ELF-1 (cell line): ENCODE measurements at regions not wholly inside any gene's neighbourhood (a gene's known extent, or its start where the extent isn't known, plus 50 kb on each side); places are given as distances from the start of the nearest gene placed in this dataset.

Experiments used
- DNase-seq: peaks from one replicate; pipeline ENCODE4 v3.0.0-alpha.2; 2016; ENCODE audit warnings: low read depth, low spot score

DNA sequence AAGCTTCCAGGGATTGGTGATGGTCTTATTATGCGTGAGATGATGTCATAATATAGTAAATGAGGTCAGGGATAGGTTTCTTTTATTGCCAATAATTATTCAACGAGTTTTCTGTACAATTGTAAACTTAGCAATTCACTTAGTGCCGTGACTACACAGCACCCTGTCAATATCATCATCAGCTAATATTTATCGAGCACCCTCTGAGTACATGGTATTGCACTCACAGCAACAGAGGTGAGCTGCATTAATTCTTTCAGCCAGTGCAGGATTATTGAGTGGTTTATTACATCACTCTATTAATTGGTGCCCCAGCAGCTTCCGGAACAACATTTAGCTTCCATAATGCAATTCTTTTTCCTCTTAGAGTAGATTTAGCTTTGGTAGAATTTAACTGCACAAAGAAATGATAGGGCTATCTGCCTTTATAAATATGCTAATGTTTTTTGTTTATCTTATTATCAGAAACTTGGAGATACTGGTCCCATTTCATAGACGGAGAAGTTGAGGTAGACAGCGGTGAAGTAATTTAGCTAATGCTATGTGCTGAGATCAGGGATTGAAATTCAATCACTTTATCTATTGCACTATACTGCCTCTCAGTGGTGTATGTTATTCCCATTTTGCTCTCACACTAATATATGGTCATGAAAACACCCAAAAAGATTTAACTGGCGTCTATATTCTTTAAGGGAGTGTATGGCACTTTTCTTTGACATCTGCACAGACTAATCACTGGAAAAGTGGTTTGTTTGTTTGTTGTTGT is 726.1 kb upstream of the WWC1 start:
- no peak for DNase-seq

DNA sequence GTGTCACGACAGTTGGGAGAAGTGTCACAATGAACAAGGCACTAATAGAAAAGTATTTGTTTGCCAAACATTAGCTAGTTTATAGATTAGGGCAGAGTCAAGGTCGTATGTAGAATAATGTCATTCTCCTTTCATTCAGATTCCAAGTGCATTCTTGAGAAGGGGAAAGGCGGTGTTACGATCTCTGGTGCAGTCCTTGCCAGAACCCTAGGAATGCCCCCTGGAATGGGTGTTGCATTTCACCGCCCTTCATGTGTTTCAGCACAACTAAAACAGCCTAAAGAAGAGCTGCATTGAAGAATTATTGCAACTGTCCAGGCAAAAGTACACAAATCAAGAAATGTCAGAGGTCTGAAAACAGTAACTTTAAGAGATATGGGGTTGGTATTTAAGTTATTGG is 721.0 kb upstream of the WWC1 start:
- no peak for DNase-seq

DNA sequence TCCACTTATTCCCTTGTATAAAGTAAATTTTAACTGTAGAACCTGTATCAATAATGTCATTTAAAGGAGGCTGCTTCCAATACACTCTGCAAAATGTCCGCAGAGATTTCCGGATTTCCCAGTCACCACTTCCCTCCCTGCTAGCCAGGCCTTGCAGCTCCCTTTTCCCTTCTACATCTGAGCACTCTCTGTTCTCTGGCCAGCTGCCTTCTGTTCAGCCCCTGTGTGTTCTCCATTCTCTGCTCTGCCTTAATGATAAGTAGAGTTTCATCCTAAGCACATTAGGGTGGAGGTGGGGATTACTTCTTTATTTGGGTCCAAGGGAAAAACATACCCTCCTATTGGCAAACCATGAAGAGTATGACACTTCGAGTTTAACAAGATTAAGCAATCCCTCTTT is 719.6 kb upstream of the WWC1 start:
- no peak for DNase-seq

DNA sequence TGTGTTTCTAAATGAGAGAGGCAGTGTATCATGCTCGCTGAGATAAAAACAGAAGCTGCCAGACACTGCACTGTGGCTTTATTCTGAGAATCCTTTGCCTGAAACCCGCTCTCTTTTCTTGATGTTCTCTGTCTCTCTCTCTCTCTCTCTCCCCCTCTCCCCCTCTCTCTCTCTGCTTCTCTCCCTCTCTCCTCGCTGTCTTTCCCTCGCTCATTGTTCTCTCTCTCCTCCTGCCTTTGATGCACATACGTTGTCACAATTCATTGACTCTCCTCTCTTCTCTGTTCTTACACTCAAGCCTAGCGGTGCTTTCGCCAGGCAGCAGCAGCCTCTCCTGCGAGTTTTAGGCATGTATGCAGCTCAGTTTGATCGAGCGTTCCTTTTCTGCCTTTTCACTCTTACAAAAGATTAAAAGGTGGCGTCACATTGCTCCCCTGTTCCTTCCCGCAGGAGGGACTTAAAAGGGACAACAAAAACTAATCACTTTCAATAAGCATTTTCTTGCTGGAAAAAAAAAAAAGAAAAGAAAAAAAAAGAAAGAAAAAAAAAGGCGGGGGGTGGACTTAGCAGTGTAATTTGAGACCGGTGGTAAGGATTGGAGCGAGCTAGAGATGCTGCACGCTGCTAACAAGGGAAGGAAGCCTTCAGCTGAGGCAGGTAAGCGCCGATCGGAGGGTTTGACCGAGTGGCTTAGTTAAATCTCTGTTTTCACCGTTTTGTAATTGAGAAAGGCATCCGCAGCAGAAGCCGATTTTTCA is 717.9 kb upstream of the WWC1 start:
- DNase-seq, result peak; percentile 84

DNA sequence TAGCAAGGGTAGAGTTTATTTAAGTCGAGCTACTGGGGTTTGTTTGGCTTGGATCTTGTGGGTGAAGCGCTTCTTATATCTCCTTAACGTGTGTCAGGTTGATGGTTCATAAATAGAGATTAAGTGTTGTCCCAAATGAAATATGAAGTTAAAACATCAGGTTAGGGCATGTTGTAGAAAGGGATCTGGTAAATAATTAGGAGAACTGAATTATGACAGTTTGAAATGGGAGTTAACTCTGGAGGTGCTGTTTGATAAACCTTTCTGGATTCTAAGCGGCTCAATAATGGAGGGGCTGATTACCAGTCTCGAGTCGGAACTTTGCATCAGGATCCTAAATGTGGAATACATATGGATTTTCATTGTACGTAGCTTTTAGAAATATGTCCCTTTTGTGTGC is 717.0 kb upstream of the WWC1 start:
- DNase-seq, result no peak

DNA sequence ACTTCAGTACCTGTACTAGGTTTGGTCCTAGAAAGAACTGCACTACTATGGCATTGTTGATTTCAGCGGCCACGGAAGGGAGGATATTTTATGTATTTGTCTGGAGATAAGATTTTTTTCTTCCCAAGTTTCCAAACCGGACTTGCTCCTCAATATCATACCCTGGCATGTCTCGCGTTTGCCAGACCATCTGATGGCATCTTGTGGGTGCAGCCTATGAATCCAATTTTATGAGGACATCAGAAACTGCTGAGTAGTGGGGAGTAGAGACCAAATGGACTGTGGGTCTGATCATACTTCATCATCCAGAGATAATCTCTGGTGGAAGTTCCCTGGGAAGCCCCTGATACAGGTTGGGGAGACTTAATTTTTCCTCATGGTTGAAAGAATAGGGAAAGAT is 716.1 kb upstream of the WWC1 start:
- DNase-seq, result no peak

DNA sequence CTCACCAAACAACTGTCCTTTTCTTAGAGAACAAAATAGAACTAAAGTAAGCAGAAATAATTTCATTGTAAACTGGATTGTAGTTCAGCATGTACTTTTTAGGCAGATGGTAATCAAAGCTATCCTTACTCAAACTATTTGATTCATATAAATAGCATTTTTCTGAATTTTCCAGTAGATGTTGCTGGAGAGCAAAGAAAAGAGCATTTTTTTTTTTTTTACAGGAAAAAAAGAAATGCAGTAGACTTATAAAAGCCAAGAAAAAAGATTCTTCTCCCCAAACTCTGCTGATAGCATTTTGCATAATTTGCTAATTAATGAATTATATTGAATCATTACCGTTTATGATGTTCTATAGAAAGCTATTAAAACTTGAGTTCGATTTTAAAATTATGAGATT is 715.3 kb upstream of the WWC1 start:
- DNase-seq, result no peak

DNA sequence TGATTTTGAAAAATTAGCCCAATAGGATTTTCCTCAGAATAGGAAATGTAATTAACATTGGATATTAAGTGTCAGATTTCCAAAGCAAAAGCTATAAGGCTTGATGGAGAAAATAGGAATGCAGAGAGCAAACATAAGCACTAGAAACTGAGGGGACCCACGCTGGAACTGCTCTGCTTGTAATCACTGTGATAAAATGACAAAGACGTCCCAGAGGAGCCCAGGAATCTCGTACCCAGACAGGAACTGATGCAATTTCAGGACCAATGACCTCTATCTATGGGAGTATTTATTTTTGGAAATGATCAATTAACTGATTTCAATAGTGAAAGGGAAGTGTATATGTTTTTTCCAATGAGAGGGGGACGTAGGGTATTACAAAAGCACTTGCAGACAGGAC is 714.5 kb upstream of the WWC1 start:
- DNase-seq, result no peak

DNA sequence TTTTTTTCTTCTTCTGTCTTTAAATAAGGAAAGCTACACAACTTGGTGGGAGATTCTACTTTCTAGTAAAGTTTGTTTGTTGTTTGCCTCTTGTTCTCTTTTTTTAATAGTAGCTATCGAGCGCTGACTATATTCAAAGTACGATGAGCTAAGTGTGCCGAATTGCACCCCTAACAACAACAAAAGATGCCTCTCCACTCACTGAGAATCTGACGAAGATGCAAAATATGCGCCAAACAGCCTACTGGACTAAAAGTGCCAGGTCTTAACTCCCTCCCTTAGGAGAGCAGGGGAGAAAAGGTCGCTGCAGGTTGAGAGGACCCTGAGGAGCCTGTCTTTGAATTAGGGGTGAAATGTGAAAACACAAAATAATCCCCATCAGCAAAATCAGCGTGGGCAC is 713.8 kb upstream of the WWC1 start:
- DNase-seq, result no peak

DNA sequence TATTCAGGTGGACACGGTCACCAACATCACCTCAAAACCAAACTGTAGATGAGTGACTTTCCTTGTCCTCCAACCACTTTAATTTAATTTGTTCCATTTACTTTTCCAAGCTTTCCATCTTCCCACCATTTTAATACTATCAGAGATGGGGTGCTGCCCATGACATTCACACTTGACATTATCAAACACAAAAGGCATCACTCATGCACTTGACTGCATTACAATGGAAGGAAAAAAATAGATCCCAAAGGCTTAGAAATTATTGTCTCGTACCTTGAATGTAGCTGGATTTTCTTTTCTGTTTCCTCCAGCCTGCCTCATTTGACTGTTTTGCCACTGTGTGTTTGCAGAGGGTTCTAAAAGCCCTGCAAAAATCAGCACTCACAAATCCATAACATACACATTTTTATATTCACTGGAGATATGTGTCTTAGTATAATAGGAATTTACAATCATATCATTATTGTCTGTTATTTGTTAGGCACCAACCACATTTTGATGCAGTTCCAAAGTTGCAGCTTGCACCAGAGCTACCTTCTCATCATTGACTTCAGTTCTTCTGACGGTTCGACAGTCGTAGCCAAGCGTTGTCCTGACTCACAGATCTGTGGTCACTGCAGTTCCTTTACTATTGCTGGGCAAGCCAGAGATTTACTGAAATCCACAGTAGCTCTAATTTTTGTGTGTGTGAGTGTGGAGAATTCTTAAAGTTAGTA is 712.3 kb upstream of the WWC1 start:
- no peak for DNase-seq

DNA sequence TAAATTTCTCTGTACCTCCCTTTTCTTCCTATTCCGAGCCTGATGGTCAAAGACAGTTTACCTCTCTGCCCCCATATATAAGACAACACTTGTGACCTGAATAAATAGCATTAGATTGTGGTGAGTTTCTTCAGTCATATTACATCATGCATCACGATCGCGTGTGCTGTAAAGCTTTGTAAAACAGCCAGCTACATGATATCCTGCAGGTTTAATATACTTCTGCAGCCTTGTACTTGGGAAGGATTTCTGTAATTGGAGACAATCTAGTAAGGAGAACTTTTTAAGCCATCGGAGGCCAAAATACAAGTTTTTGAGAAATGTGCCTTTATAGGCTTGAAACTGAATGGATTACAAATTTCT is 711.8 kb upstream of the WWC1 start:
- no peak for DNase-seq

DNA sequence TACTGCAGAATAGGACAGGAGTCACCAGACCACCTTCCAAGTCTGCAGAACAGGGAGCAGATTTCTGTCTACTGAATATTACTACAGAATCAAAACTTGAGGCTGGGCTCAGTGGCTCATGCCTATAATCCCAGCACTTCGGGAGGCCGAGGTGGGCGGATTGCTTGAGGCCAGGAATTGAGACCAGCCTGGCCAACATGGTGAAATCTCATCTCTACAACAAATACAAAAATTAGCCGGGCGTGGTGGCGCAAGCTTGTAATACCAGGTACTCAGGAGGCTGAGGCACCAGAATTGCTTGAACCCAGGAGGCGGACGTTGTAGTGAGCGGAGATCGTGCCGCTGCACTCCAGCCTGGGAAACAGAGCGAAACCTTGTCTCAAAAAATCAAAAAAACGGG is 710.8 kb upstream of the WWC1 start:
- no peak for DNase-seq

DNA sequence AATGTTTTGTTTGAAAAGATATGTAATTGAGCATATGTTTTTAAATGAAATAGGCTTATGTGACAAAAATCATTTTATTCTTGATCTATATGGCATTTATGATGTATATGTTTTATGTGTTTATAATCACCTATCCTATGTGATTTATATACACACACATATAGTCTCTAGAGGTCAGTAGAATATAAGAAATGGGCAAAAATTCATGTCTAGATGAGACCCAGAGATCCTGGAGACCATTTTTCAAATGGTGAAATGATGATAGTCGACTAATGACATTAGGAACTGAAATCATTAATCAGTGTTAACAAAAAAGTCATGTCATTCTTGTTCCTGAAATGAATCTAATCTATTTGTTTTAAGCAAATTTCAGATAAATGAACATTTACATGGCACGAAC is 709.2 kb upstream of the WWC1 start:
- DNase-seq, result no peak

DNA sequence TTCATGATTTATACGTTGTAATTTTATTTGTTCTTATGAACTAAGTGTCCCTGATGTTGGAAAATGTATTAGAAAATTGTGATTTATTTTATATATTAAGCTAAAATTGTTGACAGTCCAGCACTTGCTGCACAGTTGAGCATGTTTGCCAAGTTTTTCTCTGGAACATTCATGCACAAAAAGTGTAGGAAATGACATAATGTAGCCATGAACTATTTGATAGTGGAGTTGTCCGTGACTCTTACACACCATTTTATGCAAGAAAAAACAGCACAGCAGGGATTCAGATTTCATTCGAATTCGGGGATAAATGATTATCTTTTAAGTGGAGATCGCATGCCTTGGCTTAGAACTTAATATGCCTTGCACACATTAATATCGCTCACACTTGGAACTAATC is 708.6 kb upstream of the WWC1 start:
- DNase-seq, result no peak

DNA sequence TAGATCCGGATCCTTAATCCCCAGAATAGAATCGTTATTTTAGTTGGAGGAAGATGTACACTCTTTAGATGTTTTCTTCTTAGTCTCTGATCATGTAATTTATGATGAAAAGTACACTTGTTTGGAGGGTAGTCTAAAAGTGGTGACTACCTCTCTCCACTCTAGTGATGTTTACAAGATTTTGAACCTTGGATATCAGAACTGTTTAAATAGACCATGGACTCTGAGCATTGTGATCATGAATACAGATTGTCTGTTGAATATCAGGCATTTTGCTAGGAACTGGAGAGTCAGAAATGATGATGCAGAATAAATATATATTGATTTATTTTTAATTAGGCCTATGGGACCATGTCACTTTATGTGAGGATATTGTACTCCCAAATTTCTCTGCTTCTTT is 706.3 kb upstream of the WWC1 start:
- no peak for DNase-seq

DNA sequence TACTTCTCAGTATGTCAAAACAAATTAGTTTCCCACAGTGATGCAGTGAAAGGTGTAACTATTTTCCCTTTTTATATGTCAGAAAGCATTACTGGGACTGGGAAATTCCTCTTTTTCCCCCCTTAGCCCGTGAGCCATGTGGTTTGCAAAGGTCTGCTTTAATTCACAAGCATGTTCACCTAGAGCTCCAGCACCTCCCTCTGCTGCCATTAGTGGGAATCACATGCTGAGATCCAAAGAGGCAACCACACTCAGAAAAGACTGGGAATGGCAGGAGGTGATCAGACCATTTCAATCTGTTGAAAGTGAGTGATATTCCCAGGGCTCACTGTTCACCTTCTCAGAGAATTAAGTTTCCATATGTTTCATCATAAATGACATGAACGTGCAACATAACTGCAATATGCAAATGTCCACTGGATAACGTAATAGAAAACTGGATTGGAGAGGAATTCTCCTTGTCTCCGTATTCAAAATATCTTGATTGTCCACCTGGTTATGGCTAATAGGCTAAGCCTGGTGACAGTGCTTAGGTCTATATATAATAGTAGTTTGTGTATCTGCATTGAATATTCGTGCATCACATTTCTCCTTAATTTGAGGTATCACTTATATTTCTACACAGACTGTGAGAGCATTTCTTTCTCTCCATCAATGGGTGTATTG is 703.5 kb upstream of the WWC1 start:
- peak; percentile 68 for DNase-seq

DNA sequence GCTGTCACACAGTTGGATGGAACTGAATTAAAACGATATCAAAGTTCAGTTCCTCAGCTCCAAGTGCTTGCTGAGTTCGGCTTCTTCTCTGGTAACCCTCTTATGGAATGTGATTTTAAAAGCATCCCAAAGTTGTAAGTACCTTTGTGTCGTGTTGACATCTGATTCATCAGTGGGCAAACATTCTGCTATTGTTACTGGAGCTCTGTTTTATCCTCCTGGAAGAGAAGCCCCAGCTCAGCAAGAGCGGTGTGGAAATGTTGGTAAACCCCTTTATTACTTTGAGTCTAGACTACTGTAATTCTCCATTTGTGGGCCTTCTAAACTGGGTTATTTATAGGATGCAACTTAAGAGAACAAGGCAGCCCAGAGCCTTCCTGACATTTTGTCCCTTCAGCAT is 699.3 kb upstream of the WWC1 start:
- DNase-seq, result no peak

DNA sequence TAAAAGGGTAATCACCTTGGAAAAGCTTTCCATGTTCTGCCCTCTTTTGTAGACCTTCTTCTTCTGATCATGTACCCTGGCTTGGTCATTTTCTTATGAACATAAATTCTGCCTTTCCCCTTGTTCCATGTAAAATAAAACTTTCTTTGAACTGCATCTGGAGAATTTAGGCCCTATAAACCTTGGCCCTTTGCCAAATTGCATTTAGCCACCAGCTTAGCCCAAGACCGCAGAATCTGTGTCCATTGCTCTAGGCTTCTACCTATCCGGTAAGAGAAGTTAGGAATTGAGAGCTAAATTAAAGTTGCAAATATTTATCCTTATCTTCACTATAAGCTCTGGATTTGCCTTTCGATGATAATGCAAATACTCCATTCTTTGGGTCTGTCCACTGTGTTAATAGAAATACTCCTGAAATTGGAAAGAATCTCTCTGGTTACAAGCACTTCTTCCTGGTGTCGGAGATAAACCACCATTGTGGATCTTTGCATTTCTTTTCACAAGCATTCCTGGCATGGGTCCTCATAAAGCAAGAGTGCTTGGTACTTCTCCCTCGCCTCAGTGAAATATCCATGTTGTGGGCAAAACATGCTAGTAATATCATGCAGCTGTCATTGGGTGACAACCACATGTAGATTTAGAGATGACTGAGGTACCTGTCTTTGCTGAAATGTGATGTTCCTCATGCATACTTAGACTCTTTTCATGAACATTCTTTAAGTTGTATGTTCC is 698.0 kb upstream of the WWC1 start:
- no peak for DNase-seq

DNA sequence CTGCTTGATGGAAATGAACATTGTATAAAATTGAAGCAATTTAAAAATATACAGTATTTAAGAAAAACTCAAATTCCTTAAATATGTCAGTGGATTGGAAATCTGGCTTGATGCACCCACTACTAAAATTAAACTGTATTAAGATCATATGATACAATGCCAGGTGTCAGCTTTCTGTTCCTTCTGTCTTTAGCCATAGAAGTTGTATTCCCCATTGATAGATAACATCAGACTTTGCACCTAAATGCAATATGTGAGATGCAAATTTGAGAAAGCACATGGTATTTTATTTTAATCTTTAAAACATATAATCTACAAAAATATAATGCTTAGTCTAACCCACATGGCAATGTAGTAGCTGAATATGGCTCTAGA is 697.4 kb upstream of the WWC1 start:
- DNase-seq, result no peak

DNA sequence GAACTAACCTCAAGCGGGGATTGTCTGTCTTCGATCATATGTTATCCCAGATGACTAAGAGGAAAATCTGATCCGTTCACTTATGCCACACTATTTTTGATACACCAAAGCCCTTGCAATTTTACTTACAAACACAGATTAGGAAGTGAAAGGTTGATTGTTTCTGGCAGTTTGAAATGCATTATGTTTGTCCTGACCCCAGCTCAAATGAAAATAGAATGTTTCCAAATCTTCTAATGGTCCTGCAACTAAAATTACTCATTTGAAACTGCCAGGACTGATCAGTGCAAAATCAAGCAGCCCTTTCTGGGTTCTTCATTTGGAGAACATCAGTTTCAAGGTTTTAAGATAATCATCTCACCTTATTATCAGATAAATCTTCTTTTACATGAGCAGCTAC is 696.7 kb upstream of the WWC1 start:
- DNase-seq, result no peak

DNA sequence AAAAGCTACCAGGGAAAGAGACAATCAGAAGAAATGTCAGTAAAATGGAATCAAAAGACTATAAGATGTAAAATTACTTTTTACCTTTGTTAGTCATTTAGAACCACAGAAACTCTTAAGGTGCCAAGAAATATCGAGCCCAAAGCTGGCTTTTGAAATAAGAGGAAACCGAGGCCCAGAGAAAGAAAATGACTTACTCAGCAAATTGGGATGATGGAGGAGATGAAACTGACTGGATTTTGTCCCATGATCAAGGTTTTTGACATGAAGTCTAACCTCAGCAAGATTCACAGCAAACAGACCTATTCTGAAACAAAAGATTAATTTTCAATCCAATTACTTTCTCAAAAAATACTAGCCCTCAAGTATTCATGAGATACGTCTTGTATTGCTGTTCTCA is 696.2 kb upstream of the WWC1 start:
- DNase-seq, result no peak

DNA sequence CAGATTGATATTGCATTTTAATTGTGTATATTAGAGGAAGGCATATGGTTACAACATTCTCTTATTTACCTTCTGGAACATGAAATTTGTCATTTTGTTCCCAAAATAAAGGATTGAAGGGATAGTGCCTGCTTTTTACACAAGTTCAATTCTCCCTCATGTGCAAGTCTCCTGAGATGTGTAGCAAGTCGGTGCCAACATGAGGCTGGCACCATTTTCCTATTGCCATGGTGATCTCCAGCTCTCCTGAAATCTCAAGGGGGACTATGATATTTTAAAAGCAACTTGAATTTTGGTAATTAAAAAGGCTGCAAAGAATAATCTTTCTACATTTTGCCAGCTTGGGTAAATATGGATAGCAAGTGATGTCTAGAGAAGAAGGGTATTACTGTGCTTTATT is 693.3 kb upstream of the WWC1 start:
- DNase-seq, result no peak
